Gastrocnemius medialis (tissue), 4 donors: ENCODE measurements at regions not wholly inside any gene's neighbourhood (a gene's known extent, or its start where the extent isn't known, plus 50 kb on each side); places are given as distances from the start of the nearest gene placed in this dataset.

ENCODE experiments used
- CTCF ChIP-seq, 5 experiments: fragments of 450-650 bp in 3 of 5; fragments of 200-600 bp in 2 of 5; sonication (generic) in 2 of 5; IDR thresholded peaks in 4 of 5; conservative IDR thresholded peaks in 1 of 5; 1 replicate in 4 of 5; 2 replicates in 1 of 5; pipeline ENCODE4 v1.5.1; 2016 to 2019; ENCODE audit warnings: antibody characterized with exemption in 5 of 5, mild to moderate bottlenecking in 3 of 5, moderate library complexity in 3 of 5
- POLR2A ChIP-seq, 2 donors: fragments of 450-650 bp; IDR thresholded peaks; one replicate each; pipeline ENCODE4 v1.6.1; 2017; ENCODE audit warnings: antibody characterized with exemption in 2 of 2, mild to moderate bottlenecking in 2 of 2, moderate library complexity in 2 of 2

GRCh38 chr4:175973027-175973923 lies 92.4 kb upstream of the WDR17 start:
- no peak for TF ChIP-seq CTCF (IDR thresholded peaks at IDR 0.05 in 4 of 5, conservative IDR thresholded peaks at IDR 0.05 in 1 of 5)
- TF ChIP-seq POLR2A (IDR thresholded peaks at IDR 0.05): no peak
